SU-DHL-6 (cell line): ENCODE measurements at regions not wholly inside any gene's neighbourhood (a gene's known extent, or its start where the extent isn't known, plus 50 kb on each side); places are given as distances from the start of the nearest gene placed in this dataset.

ENCODE experiments used
- CTCF ChIP-seq: fragments of 200-600 bp; sonication (generic); IDR thresholded peaks from one replicate; pipeline ENCODE4 v1.5.1; 2017; ENCODE audit warnings: antibody characterized with exemption, mild to moderate bottlenecking, low read length, moderate library complexity; ENCODE audit not compliant: insufficient read depth, poor library complexity, severe bottlenecking
- EZH2phosphoT487 ChIP-seq: fragments of 200-600 bp; sonication (generic), shearing (Covaris generic); conservative IDR thresholded peaks from 2 replicates; pipeline ENCODE4 v1.6.1; 2018; ENCODE audit warnings: mild to moderate bottlenecking, antibody characterized with exemption, low read length, moderate library complexity, mixed read lengths

GRCh38 chr4:28562913-28563312, 1702.3 kb downstream of the STIM2 start:
- no peak for TF ChIP-seq CTCF
- TF ChIP-seq EZH2phosphoT487 = no peak
